Suprapubic skin (tissue), 4 donors: ENCODE measurements at regions not wholly inside any gene's neighbourhood (a gene's known extent, or its start where the extent isn't known, plus 50 kb on each side); places are given as distances from the start of the nearest gene placed in this dataset.

Experiments used
- EP300 ChIP-seq: sonication (generic); formaldehyde crosslinking; IDR thresholded peaks from one replicate; pipeline ENCODE4 v1.6.1; 2017; ENCODE audit warnings: antibody characterized with exemption
- POLR2A ChIP-seq, 2 donors: fragments of 450-650 bp; IDR thresholded peaks; one replicate each; pipeline ENCODE4 v1.6.1; 2017; ENCODE audit warnings: antibody characterized with exemption in 2 of 2, mild to moderate bottlenecking in 2 of 2, moderate library complexity in 2 of 2
- POLR2AphosphoS5 ChIP-seq, 3 donors: sonication (generic); formaldehyde crosslinking; IDR thresholded peaks; one replicate each; pipeline ENCODE4 v1.6.1; 2017; ENCODE audit warnings: antibody characterized with exemption in 3 of 3
- TF ChIP-seq, protein P1 (sequence below), 2 donors: fragments of 200-600 bp in 1 of 2; fragments of 450-650 bp in 1 of 2; sonication (generic) in 1 of 2; IDR thresholded peaks; one replicate each; pipeline ENCODE4 v1.5.1; 2016 to 2019; ENCODE audit warnings: antibody characterized with exemption in 2 of 2, mild to moderate bottlenecking in 1 of 2, moderate library complexity in 1 of 2

DNA sequence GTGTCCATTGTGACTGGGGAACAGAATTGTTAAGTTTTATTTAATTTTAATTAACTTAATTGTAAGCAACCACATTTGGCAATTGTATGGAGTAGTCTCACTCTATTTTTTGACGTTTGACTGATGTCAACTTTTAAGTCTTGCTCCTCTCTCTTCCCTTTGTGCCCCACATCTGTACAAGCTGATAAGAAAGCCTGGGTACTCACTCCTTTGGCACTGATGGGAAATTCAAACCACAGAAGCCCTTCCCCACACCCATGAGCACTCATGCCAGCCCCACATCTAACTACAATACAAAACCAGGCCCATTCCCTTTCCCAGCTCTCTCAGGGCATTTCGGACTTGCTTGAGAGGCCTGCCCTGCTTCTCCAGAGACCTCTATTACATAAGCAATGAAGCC, 451.5 kb upstream of the KIF2A start:
- TF ChIP-seq, protein P1, sequence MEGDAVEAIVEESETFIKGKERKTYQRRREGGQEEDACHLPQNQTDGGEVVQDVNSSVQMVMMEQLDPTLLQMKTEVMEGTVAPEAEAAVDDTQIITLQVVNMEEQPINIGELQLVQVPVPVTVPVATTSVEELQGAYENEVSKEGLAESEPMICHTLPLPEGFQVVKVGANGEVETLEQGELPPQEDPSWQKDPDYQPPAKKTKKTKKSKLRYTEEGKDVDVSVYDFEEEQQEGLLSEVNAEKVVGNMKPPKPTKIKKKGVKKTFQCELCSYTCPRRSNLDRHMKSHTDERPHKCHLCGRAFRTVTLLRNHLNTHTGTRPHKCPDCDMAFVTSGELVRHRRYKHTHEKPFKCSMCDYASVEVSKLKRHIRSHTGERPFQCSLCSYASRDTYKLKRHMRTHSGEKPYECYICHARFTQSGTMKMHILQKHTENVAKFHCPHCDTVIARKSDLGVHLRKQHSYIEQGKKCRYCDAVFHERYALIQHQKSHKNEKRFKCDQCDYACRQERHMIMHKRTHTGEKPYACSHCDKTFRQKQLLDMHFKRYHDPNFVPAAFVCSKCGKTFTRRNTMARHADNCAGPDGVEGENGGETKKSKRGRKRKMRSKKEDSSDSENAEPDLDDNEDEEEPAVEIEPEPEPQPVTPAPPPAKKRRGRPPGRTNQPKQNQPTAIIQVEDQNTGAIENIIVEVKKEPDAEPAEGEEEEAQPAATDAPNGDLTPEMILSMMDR (IDR thresholded peaks at IDR 0.05), result no peak
- TF ChIP-seq EP300, result no peak
- no peak for TF ChIP-seq POLR2A (IDR thresholded peaks at IDR 0.05)
- TF ChIP-seq POLR2AphosphoS5 (IDR thresholded peaks at IDR 0.05), result no peak
